ENCODE measurements at regions not wholly inside any gene's neighbourhood (a gene's known extent, or its start where the extent isn't known, plus 50 kb on each side); places are given as distances from the start of the nearest gene placed in this dataset.

DNA sequence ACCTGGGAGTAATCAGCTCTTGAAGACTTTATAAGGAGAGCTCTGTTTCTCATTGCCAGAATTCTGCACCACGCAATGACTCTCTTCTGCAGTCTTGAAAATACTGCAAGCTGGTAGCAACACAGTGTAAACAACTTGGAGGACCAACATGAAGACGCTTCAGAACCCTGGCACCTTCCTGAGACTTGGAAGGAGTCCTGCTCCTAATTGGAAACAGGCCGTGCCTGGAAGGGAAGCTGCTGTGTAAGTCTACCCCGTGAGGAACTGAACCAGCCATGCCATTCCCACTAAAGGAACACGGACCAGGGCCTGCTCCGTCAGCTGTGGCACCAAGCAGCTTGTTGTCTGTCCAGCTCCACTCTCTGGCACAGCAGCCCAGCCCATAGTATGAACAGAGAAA, 171.1 kb downstream of the PAX3 start:
- Histone ChIP-seq H3K36me3 (ENCODE audit: control insufficient read depth in 1 of 2, insufficient read depth in 2 of 2, low read length in 2 of 2) (no peaks in the 10 kb centered on the region), H3K9me3 (ENCODE audit: control insufficient read depth in 1 of 2, insufficient read depth in 1 of 2, low read depth in 1 of 2, low read length in 2 of 2) (no peaks in the 10 kb centered on the region), H3K9ac (ENCODE audit: low read length) (no peak overlapping the region), H2AFZ (ENCODE audit: low read depth, low read length, poor library complexity, severe bottlenecking) (no peak overlapping the region), H3K4me2 (ENCODE audit: low read length) (no peak overlapping the region), H3K79me2 (ENCODE audit: insufficient read depth, low read length) (no peaks in the 10 kb centered on the region), H3K4me1 (ENCODE audit: control insufficient read depth in 1 of 2, insufficient read depth in 2 of 2, low read length in 2 of 2) (no peaks in the 10 kb centered on the region), H3K27me3 (ENCODE audit: insufficient read depth, low read length) (peaks cover 29% of the 10 kb centered on the region), H3K4me3 (replicated peaks in 1 of 2; ENCODE audit: low read depth in 1 of 2, low read length in 2 of 2) (no peak overlapping the region), H3K9me2 (ENCODE audit: insufficient read depth) (no peaks in the 10 kb centered on the region), H3K27ac (ENCODE audit: low read depth, low read length) (no peak overlapping the region), H4K20me1 (ENCODE audit: insufficient read depth) (no peaks in the 10 kb centered on the region)
- intact Hi-C loops (cut with micrococcal nuclease) = no loop called here
- POLR2A ChIA-PET = no interaction called here
- BruUV-seq (replicated peaks) = no TSS peak
- ATAC-seq (no peak), DNase-seq (ENCODE audit: low read depth, low spot score) (no peak)
- CTCF ChIA-PET = no interaction called here
- TF ChIP-seq POLR2AphosphoS5 (IDR thresholded peaks at IDR 0.05; ENCODE audit: low read depth, low read length) (no peak), JUND (IDR thresholded peaks at IDR 0.05) (no peak), CEBPB (IDR thresholded peaks at IDR 0.05; ENCODE audit: low read depth) (no peak), POLR2A (IDR thresholded peaks at IDR 0.05; ENCODE audit: borderline replicate concordance, extremely low read depth, insufficient read depth, insufficient read length) (no peak)
- RAD21 ChIA-PET (ENCODE audit: low non-redundant PET in 1 of 2, low total read pairs in 2 of 2, uncharacterized antibody in 2 of 2, unreplicated experiment in 2 of 2) = no interaction called here

DNA sequence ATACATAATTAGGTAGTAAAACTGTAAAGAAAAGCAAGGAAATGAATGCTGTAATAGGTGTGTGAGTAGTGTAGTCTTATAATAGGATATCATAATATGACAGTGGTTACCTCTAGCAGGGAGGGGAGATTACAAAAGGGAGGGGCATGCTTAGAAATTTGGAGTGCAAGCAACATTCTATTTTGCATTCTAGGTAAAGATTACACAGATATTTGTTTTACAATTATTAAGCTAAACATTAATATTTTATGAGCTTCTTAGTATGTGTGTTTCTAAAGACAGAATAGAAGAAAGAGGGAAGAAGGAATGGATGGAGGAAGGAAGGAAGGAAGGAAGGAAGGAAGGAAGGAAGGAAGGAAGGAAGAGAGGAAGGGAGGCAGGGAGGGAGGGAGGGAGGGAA, 177.9 kb downstream of the PAX3 start:
- Histone ChIP-seq H3K4me2 (ENCODE audit: low read length) (no peak overlapping the region), H4K20me1 (ENCODE audit: insufficient read depth) (no peaks in the 10 kb centered on the region), H3K4me1 (ENCODE audit: control insufficient read depth in 1 of 2, insufficient read depth in 2 of 2, low read length in 2 of 2) (no peaks in the 10 kb centered on the region), H2AFZ (ENCODE audit: low read depth, low read length, poor library complexity, severe bottlenecking) (no peak overlapping the region), H3K79me2 (ENCODE audit: insufficient read depth, low read length) (no peaks in the 10 kb centered on the region), H3K9me2 (ENCODE audit: insufficient read depth) (no peaks in the 10 kb centered on the region), H3K27me3 (ENCODE audit: insufficient read depth, low read length) (peaks cover 18% of the 10 kb centered on the region), H3K27ac (ENCODE audit: low read depth, low read length) (no peak overlapping the region), H3K4me3 (replicated peaks in 1 of 2; ENCODE audit: low read depth in 1 of 2, low read length in 2 of 2) (no peak overlapping the region), H3K9ac (ENCODE audit: low read length) (no peak overlapping the region), H3K9me3 (ENCODE audit: control insufficient read depth in 1 of 2, insufficient read depth in 1 of 2, low read depth in 1 of 2, low read length in 2 of 2) (no peaks in the 10 kb centered on the region), H3K36me3 (ENCODE audit: control insufficient read depth in 1 of 2, insufficient read depth in 2 of 2, low read length in 2 of 2) (no peaks in the 10 kb centered on the region)
- intact Hi-C loops (cut with micrococcal nuclease) = no loop called here
- no TSS peak for BruUV-seq (replicated peaks)
- no peak for ATAC-seq
- CTCF ChIA-PET = no interaction called here
- POLR2A ChIA-PET = no interaction called here
- RAD21 ChIA-PET (ENCODE audit: low non-redundant PET in 1 of 2, low total read pairs in 2 of 2, uncharacterized antibody in 2 of 2, unreplicated experiment in 2 of 2) = no interaction called here
- DNase-seq (ENCODE audit: low read depth, low spot score) = no peak
- TF ChIP-seq ELF1 (IDR thresholded peaks at IDR 0.05; ENCODE audit: borderline replicate concordance, low read depth) (no peak), RAD21 (IDR thresholded peaks at IDR 0.05; ENCODE audit: low read depth) (no peak), TCF7L2 (IDR thresholded peaks at IDR 0.05; ENCODE audit: borderline replicate concordance, extremely low read depth, insufficient read depth, insufficient read length) (no peak), SP1 (IDR thresholded peaks at IDR 0.05; ENCODE audit: low read depth) (no peak), SIN3A (IDR thresholded peaks at IDR 0.05; ENCODE audit: low read depth) (no peak), REST (IDR thresholded peaks at IDR 0.05; ENCODE audit: low read depth) (no peak), CEBPB (IDR thresholded peaks at IDR 0.05; ENCODE audit: low read depth) (no peak), POLR2AphosphoS5 (IDR thresholded peaks at IDR 0.05; ENCODE audit: low read depth, low read length) (no peak), ZFX (IDR thresholded peaks at IDR 0.05) (no peak), SRF (IDR thresholded peaks at IDR 0.05; ENCODE audit: low read depth) (no peak), MAX (IDR thresholded peaks at IDR 0.05) (no peak)
- TF ChIP-seq, protein P1, sequence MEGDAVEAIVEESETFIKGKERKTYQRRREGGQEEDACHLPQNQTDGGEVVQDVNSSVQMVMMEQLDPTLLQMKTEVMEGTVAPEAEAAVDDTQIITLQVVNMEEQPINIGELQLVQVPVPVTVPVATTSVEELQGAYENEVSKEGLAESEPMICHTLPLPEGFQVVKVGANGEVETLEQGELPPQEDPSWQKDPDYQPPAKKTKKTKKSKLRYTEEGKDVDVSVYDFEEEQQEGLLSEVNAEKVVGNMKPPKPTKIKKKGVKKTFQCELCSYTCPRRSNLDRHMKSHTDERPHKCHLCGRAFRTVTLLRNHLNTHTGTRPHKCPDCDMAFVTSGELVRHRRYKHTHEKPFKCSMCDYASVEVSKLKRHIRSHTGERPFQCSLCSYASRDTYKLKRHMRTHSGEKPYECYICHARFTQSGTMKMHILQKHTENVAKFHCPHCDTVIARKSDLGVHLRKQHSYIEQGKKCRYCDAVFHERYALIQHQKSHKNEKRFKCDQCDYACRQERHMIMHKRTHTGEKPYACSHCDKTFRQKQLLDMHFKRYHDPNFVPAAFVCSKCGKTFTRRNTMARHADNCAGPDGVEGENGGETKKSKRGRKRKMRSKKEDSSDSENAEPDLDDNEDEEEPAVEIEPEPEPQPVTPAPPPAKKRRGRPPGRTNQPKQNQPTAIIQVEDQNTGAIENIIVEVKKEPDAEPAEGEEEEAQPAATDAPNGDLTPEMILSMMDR (IDR thresholded peaks at IDR 0.05 in 2 of 3, conservative IDR thresholded peaks at IDR 0.05 in 1 of 3; ENCODE audit: borderline replicate concordance in 1 of 3, insufficient read depth in 1 of 3, low read depth in 2 of 3, low read length in 2 of 3) = no peak
- TF ChIP-seq, protein P2, sequence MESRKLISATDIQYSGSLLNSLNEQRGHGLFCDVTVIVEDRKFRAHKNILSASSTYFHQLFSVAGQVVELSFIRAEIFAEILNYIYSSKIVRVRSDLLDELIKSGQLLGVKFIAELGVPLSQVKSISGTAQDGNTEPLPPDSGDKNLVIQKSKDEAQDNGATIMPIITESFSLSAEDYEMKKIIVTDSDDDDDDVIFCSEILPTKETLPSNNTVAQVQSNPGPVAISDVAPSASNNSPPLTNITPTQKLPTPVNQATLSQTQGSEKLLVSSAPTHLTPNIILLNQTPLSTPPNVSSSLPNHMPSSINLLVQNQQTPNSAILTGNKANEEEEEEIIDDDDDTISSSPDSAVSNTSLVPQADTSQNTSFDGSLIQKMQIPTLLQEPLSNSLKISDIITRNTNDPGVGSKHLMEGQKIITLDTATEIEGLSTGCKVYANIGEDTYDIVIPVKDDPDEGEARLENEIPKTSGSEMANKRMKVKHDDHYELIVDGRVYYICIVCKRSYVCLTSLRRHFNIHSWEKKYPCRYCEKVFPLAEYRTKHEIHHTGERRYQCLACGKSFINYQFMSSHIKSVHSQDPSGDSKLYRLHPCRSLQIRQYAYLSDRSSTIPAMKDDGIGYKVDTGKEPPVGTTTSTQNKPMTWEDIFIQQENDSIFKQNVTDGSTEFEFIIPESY (IDR thresholded peaks at IDR 0.05; ENCODE audit: extremely low read depth, insufficient replicate concordance, low read length) = no peak

All from HCT116 (cell line).